Keratinocyte (primary cell): ENCODE measurements at regions not wholly inside any gene's neighbourhood (a gene's known extent, or its start where the extent isn't known, plus 50 kb on each side); places are given as distances from the start of the nearest gene placed in this dataset.

ENCODE experiments used
- CTCF ChIP-seq, 3 experiments: IDR thresholded peaks in 1 of 3; conservative IDR thresholded peaks in 1 of 3; optimal IDR thresholded peaks in 1 of 3; 2 replicates in 2 of 3; 3 replicates in 1 of 3; pipeline versions ENCODE3 to v1.5.1; 2011; ENCODE audit warnings: low read length in 3 of 3, mild to moderate bottlenecking in 3 of 3, moderate library complexity in 2 of 3, control low read depth in 1 of 3, inconsistent platforms in 1 of 3; ENCODE audit not compliant: insufficient read depth in 2 of 3; ENCODE audit errors: extremely low read depth in 1 of 3
- EZH2 ChIP-seq: IDR thresholded peaks from one replicate; pipeline ENCODE4 v1.6.1; 2012; ENCODE audit warnings: inconsistent platforms, mild to moderate bottlenecking, low read length, moderate library complexity

GRCh38 chr5:44661851-44662250, 146.9 kb upstream of the MRPS30 start:
- TF ChIP-seq CTCF (optimal IDR thresholded peaks at IDR 0.05 in 1 of 3, IDR thresholded peaks at IDR 0.05 in 1 of 3, conservative IDR thresholded peaks at IDR 0.05 in 1 of 3; ENCODE audit: extremely low read depth in 1 of 3, insufficient read depth in 2 of 3, low read length in 3 of 3) (no peak), EZH2 (no peak)
